PC-3 (cell line): ENCODE measurements at regions not wholly inside any gene's neighbourhood (a gene's known extent, or its start where the extent isn't known, plus 50 kb on each side); places are given as distances from the start of the nearest gene placed in this dataset.

ENCODE experiments used
- CTCF ChIP-seq: fragments of 300-600 bp; sonication (generic); conservative IDR thresholded peaks from 2 replicates; pipeline ENCODE4 v1.5.1; 2017; ENCODE audit warnings: antibody characterized with exemption, low read depth, mild to moderate bottlenecking, low read length
- EZH2phosphoT487 ChIP-seq: fragments of 300-600 bp; sonication (generic); IDR thresholded peaks from 2 replicates; pipeline ENCODE4 v1.6.1; 2018; ENCODE audit warnings: mild to moderate bottlenecking, antibody characterized with exemption, low read length, borderline replicate concordance

DNA sequence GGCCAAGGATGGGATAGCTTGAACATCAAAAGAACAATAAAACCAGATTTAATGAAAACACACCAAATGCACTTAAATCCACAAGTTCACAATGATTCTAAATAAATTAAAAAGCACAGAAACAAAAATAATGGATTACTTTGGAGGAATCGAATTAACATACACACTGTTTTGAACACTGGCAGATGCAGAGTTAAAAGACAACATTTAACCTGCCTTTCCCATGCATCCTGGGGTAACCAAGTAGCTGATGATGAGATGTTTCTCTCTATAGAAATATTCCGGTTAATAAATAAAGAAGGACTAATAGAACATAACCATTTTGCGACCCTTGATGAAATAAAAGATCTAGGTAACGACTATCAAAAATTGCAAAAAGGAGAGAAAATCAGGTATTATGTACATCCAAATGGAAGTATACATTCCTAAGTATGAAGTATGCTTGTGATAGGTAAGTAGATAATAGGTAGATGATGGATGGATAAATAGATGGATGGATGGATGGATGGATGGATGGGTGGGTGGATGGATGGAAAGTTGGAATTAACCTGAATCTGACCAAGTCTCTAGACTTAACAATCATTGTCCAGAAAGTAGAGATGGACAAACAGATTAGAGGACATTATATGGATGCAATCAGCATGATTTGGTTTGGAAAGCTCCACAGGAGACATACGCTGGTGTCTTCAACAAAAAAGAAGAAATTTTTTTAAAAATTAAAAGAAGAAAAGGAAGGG, 57.4 kb upstream of the MYCN start:
- no peak for TF ChIP-seq CTCF
- TF ChIP-seq EZH2phosphoT487 = no peak
